Mesendoderm (in vitro differentiated cells): ENCODE measurements at regions not wholly inside any gene's neighbourhood (a gene's known extent, or its start where the extent isn't known, plus 50 kb on each side); places are given as distances from the start of the nearest gene placed in this dataset.

Experiments
- DNase-seq: peaks from one replicate; pipeline ENCODE4 v3.0.0; 2013
- H2AK5ac ChIP-seq: 2 replicates; pipeline ENCODE4 v1.6.1; 2013; ENCODE audit warnings: low read length, inconsistent platforms
- H2BK120ac ChIP-seq: 2 replicates; pipeline ENCODE4 v1.6.1; 2013; ENCODE audit warnings: low read depth, mild to moderate bottlenecking, low read length, moderate library complexity, mixed read lengths
- H2BK15ac ChIP-seq: replicated peaks from 2 replicates; pipeline ENCODE4 v1.6.1; 2013; ENCODE audit warnings: low read depth, mild to moderate bottlenecking, moderate library complexity
- H2BK5ac ChIP-seq: 2 replicates; pipeline ENCODE4 v1.6.1; 2013; ENCODE audit warnings: low read length, inconsistent platforms
- H3K18ac ChIP-seq: 2 replicates; pipeline ENCODE4 v1.6.1; 2013; ENCODE audit warnings: mild to moderate bottlenecking, low read length, mixed read lengths
- H3K23ac ChIP-seq: one replicate; pipeline ENCODE4 v1.6.1; 2013; ENCODE audit warnings: low read length
- H3K27ac ChIP-seq: 2 replicates; pipeline ENCODE4 v1.5.1; 2013; ENCODE audit warnings: low read depth, mild to moderate bottlenecking, inconsistent platforms, low read length, moderate library complexity
- H3K27me3 ChIP-seq: 2 replicates; pipeline ENCODE4 v1.6.1; 2013; ENCODE audit warnings: low read length, control low read depth, mild to moderate bottlenecking, inconsistent platforms; ENCODE audit not compliant: insufficient read depth, poor library complexity
- H3K36me3 ChIP-seq: 2 replicates; pipeline ENCODE4 v1.6.1; 2013; ENCODE audit warnings: low read length, inconsistent platforms; ENCODE audit not compliant: control insufficient read depth, insufficient read depth
- H3K4ac ChIP-seq: one replicate; pipeline ENCODE4 v1.6.1; 2013; ENCODE audit warnings: low read depth, mild to moderate bottlenecking, low read length, moderate library complexity
- H3K4me1 ChIP-seq: 2 replicates; pipeline ENCODE4 v1.6.1; 2013; ENCODE audit warnings: low read depth, low read length, inconsistent platforms; ENCODE audit not compliant: control insufficient read depth
- H3K4me2 ChIP-seq: 2 replicates; pipeline ENCODE4 v1.6.1; 2013; ENCODE audit warnings: low read length
- H3K4me3 ChIP-seq: 2 replicates; pipeline ENCODE4 v1.5.1; 2013; ENCODE audit warnings: mild to moderate bottlenecking, low read length
- H3K56ac ChIP-seq: one replicate; pipeline ENCODE4 v1.6.1; 2013; ENCODE audit warnings: low read length
- H3K79me1 ChIP-seq: 2 replicates; pipeline ENCODE4 v1.6.1; 2013; ENCODE audit warnings: low read length, inconsistent platforms
- H3K79me2 ChIP-seq: 2 replicates; pipeline ENCODE4 v1.6.1; 2013; ENCODE audit warnings: mild to moderate bottlenecking, low read length; ENCODE audit not compliant: control insufficient read depth, insufficient read depth
- H3K9ac ChIP-seq: 2 replicates; pipeline ENCODE4 v1.6.1; 2013; ENCODE audit warnings: low read length, inconsistent platforms
- H4K5ac ChIP-seq: one replicate; pipeline ENCODE4 v1.6.1; 2013; ENCODE audit warnings: low read length
- H4K8ac ChIP-seq: one replicate; pipeline ENCODE4 v1.6.1; 2013; ENCODE audit warnings: low read depth, mild to moderate bottlenecking, control low read depth, low read length, moderate library complexity
- WGBS: extraction: QIAGEN DNeasy Blood & Tissue Kit; methylation state at CpG from one replicate; pipeline ENCODE4 v1.1.7; 2013; ENCODE audit warnings: low lambda C conversion rate, missing lambda C conversion rate; ENCODE audit not compliant: insufficient coverage; ENCODE audit errors: extremely low coverage; 5-methylcytosine and 5-hydroxymethylcytosine counted together

DNA sequence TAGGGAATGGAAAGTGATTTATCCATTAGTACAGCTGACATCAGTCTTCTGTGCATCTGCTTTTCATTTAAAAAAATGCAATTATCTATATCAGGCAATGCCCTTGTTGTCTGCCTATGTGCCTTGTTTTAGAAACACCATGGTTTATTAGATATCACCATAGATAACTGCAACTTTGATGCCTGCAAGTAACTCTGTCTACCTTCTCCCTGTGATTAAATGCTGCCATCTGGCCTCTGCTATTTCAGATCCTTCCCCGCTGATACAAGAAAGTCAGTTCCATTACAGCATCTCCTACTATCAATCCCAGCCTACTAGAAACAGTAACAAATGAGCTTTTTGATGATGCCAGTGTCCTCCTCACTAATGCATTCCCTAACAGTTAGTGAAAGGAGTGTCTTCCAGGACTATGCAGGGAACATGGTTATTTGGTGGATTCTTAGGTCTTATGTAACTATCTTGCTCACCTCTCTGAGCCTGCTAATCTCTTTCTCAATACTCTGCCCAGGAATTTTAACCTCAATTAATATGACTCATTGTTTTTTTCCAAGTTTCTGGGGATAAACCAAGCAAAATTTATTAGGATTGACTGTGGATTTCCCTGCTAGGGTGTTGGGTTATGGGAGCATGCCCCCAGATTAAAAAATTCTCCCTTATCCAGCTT, 444.9 kb downstream of the RAPGEF2 start:
- Histone ChIP-seq H3K27me3 (no peaks in the 10 kb centered on the region), H2BK120ac (no peak overlapping the region), H3K23ac (no peak overlapping the region), H3K18ac (no peak overlapping the region), H3K9ac (no peak overlapping the region), H3K36me3 (no peaks in the 10 kb centered on the region), H2BK5ac (no peak overlapping the region), H3K4me3 (no peak overlapping the region), H4K8ac (no peak overlapping the region), H3K4me1 (no peaks in the 10 kb centered on the region), H3K4ac (no peak overlapping the region), H2BK15ac (no peak overlapping the region), H3K79me2 (no peaks in the 10 kb centered on the region), H3K79me1 (no peaks in the 10 kb centered on the region), H3K4me2 (no peak overlapping the region), H3K27ac (no peak overlapping the region), H4K5ac (no peak overlapping the region), H3K56ac (no peak overlapping the region), H2AK5ac (no peak overlapping the region)
- WGBS = no CpG with 5 or more reads among the region's 1 CpG
- no peak for DNase-seq

DNA sequence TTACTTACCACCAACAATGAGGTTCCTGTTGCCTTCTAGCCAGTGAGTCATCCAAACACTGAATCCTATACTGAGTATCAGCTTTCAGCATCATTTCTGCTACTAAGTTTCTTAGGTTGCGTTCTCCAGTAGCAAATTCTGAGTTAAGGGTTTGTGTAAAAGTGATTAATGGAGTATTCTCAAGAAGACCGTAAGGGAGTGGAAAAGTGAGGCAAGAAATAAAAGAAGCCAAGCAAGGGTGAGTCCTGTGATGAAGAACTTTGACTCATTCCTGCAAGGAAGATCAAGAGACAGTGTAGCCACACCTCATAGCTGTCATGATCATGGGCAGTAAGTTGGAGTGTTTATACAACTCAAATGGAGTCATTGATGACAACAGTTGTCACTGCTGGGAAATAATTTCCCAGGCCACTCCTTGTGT, 446.2 kb downstream of the RAPGEF2 start:
- DNase-seq = no peak

DNA sequence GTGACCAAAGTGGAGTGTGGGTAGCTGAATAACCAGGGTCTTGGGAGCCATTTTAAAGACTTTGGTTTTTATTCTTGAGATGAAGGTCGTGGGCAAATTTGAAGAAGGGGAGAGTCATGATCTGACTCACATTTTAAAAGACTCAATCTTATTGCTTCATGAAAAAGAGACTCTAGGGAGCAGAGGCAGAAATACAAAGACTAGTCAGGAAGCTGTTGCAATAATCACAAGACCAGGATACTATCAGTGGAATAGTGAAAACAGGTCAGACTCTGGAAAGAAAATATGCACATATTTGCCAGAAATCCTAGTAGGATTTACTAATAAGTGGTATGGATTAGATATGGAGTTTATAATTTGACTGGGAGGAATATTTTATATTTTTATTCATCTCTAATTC, 448.4 kb downstream of the RAPGEF2 start:
- H3K79me2 ChIP-seq = no peaks in the 10 kb centered on the region

More for the DNA sequence above, 446.2 kb downstream of the RAPGEF2 start:
- Histone ChIP-seq H4K5ac (no peak overlapping the region), H2BK120ac (no peak overlapping the region), H3K23ac (no peak overlapping the region), H3K4ac (no peak overlapping the region), H2AK5ac (no peak overlapping the region), H3K27me3 (no peaks in the 10 kb centered on the region), H2BK5ac (no peak overlapping the region), H2BK15ac (no peak overlapping the region), H3K4me3 (no peak overlapping the region), H3K18ac (no peak overlapping the region), H3K56ac (no peak overlapping the region), H3K27ac (no peak overlapping the region), H3K4me2 (no peak overlapping the region), H4K8ac (no peak overlapping the region), H3K4me1 (no peaks in the 10 kb centered on the region), H3K79me1 (no peaks in the 10 kb centered on the region), H3K36me3 (no peaks in the 10 kb centered on the region), H3K79me2 (no peaks in the 10 kb centered on the region), H3K9ac (no peak overlapping the region)
- no CpG with 5 or more reads among the region's 2 CpGs for WGBS

DNA sequence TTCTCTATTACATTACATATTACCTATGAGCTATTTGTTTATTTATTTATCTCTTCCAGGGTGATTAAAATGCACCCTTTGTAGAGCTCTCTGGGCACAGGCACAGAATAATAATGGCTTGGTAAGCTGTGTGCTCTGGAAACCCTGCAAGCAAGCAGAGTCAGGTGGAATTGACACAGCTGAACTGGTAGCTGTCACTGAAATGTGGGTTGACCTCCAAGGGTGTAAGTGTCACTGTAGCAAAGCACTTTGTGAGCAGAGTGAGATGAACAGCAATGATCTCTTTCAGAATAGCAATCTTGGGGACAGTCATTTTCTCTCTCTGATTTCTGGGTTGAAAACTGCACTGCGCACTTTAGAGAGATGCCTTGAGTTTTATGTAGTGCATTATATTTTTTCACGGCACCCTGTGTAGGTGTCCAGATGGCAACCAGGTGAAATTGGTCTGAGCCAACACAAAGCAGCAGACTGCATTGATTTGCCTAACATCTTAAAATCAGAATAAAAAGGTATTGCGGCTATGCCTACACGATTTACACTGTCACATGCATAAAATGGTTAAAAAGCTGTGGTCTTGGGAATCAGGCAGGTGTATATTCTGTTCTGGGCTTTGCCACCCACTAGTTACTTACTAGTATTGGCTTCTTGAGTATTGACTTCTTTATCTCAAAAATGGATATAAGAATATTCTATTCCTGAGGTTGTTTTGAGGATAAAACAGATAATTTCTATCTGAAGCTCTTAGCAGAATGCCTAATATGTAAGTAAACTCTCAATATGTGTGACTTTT, 450.3 kb downstream of the RAPGEF2 start:
- Histone ChIP-seq H3K23ac (no peak overlapping the region), H3K4me3 (no peak overlapping the region), H4K5ac (no peak overlapping the region), H3K4ac (no peak overlapping the region), H3K4me1 (no peaks in the 10 kb centered on the region), H3K79me2 (no peaks in the 10 kb centered on the region), H3K4me2 (no peak overlapping the region), H4K8ac (no peak overlapping the region), H3K56ac (no peak overlapping the region), H3K18ac (no peak overlapping the region), H2BK120ac (no peak overlapping the region), H2BK15ac (no peak overlapping the region), H3K9ac (no peak overlapping the region), H2BK5ac (no peak overlapping the region), H3K79me1 (no peaks in the 10 kb centered on the region), H3K27me3 (no peaks in the 10 kb centered on the region), H2AK5ac (no peak overlapping the region), H3K27ac (no peak overlapping the region), H3K36me3 (no peaks in the 10 kb centered on the region)
- WGBS = no CpG with 5 or more reads among the region's 4 CpGs
- DNase-seq = no peak

More for the DNA sequence above, 448.4 kb downstream of the RAPGEF2 start:
- Histone ChIP-seq H3K4me1 (no peaks in the 10 kb centered on the region), H3K36me3 (no peaks in the 10 kb centered on the region), H2BK5ac (no peak overlapping the region), H3K23ac (no peak overlapping the region), H3K79me1 (no peaks in the 10 kb centered on the region), H3K4ac (no peak overlapping the region), H3K4me2 (no peak overlapping the region), H3K18ac (no peak overlapping the region), H4K5ac (no peak overlapping the region), H3K4me3 (no peak overlapping the region), H2AK5ac (no peak overlapping the region), H4K8ac (no peak overlapping the region), H3K56ac (no peak overlapping the region), H3K27ac (no peak overlapping the region), H3K9ac (no peak overlapping the region), H2BK120ac (no peak overlapping the region), H3K27me3 (no peaks in the 10 kb centered on the region), H2BK15ac (no peak overlapping the region)
- no CpG with 5 or more reads among the region's 1 CpG for WGBS
- DNase-seq = no peak

DNA sequence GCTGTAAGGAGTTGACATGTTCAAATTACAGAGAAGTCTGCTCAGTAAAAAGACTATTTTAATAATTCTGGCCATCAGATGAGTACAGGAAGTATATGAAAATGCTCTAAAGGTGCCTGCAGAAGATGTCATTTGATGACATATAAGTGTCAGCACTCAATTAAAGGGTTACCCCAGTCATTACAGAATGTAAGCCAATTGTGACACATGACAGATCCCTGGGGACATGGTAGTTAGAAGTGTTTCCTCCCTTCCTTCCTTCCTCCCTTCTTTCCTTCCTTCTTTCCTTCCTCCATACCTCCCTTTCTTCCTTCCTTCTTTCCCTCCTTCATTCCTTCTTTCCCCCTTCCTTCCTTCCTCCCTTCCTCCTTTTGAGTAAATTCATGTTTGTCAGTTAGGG, 453.0 kb downstream of the RAPGEF2 start:
- H3K4me2 ChIP-seq = no peak overlapping the region

More for the DNA sequence above, 453.0 kb downstream of the RAPGEF2 start:
- DNase-seq = no peak
- Histone ChIP-seq H2BK5ac (no peak overlapping the region), H4K8ac (no peak overlapping the region), H3K18ac (no peak overlapping the region), H3K36me3 (no peaks in the 10 kb centered on the region), H3K27ac (no peak overlapping the region), H3K27me3 (no peaks in the 10 kb centered on the region), H3K9ac (no peak overlapping the region), H3K56ac (no peak overlapping the region), H3K4me3 (no peak overlapping the region), H2BK15ac (no peak overlapping the region), H3K4ac (no peak overlapping the region), H3K79me2 (no peaks in the 10 kb centered on the region), H2BK120ac (no peak overlapping the region), H3K23ac (no peak overlapping the region), H4K5ac (no peak overlapping the region), H2AK5ac (no peak overlapping the region), H3K79me1 (no peaks in the 10 kb centered on the region), H3K4me1 (no peaks in the 10 kb centered on the region)
